Forelimb muscle (tissue), 1 donor: ENCODE measurements at regions not wholly inside any gene's neighbourhood (a gene's known extent, or its start where the extent isn't known, plus 50 kb on each side); places are given as distances from the start of the nearest gene placed in this dataset.

Experiments used
- DNase-seq: peaks from one replicate; pipeline ENCODE4 v3.0.0-alpha.2; 2013; ENCODE audit warnings: low read depth

DNA sequence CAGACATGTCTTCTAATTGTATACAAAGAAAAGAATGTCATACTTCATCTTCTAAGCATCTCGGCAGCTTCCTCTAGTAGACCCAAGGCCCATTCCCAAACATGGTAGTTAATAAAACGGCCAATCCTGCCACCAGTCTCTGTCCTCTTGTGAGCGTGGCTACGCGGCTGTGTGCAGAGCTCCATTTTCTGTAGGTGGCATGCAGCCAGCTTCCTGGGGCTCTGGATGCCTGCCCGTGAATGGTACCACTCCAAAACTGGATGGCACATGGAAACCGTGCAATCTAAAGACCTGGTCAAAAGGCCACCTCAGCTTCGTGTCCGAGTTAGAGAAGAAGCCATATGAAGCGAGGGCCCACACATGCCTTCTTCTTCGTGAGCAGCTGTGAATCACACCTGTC is 110.7 kb downstream of the SIPA1L2 start:
- DNase-seq, result no peak

GRCh38 chr1:232518349-232518748 is 111.6 kb downstream of the SIPA1L2 start:
- DNase-seq, result no peak

DNA sequence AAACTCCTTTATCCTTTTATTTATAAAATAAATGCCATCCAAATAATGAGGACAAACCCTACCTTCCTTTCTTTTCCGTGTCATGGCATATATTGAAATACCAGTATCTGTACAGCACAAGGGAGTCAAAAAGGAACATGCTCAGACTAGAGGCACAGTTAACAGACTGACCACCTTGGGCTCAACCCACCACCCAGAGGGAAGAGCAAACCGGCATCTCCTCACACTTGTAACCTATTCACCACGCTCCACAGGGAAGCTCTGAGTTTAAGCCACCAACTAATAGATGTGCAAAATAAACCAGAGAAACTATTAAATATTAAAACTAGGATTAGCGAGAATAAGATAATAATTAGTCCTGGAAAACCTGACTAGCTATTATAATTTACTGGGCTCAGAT is 112.7 kb downstream of the SIPA1L2 start:
- no peak for DNase-seq

DNA sequence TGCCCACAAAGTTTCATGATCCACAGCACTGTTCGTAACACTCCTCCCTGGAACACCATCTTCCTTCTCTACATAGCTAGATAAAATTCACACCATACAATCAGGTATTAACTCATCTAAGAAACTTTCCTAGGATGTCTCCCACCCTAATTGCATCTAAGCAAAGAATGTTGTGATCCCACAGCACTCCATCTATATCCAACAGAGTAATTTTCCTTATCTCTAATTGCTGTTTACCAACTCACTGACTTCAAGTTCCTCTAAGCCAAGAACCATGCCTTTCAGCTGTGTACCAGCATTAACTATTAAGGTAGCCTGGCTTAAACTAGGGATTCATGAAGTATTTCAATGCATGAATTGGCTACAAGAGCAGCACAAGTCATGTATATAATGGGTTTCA is 114.2 kb downstream of the SIPA1L2 start:
- DNase-seq, result no peak

DNA sequence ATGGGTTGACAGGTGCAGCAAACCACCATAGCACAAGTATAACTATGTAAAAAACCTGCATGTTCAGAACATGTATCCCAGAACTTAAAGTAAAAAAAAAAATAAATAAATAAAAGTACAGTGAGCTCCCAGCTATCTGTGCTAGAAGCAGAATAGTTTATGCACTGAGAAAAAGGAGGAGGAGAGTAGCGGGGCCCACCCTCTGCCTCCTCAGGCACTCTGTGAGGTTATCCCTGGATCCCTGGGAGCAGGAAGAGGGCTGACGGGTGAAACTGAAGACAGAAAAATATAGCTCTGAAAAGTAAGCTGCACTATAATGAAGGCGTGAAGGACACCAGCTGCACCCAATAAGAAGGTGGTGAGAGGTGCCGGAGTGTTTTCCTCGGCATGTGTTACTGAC is 117.2 kb downstream of the SIPA1L2 start:
- DNase-seq, result no peak

DNA sequence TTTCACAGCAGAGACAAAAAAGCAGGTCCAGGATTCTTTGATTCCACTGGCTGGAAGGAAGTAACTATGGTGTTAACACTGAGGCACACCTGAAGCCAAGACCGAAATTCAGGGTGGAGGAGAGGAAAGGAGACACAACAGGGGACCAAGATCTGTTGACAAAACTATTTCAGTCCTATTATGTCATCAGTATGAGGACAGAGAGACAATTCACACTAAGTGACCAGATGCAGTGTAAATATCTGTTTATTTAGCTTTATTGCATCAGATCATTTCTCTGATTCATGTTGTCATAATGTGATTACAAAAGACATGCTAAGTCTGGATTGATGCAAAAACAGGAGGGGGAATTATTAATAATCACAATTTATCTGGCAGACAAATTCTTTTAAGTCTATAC is 118.8 kb downstream of the SIPA1L2 start:
- no peak for DNase-seq

- DNase-seq, result no peak
These were observed 119.4 kb downstream of the SIPA1L2 start for GRCh38 chr1:232510367-232511110.

GRCh38 chr1:232509570-232509969 is 120.4 kb downstream of the SIPA1L2 start:
- DNase-seq, result no peak

GRCh38 chr1:232508130-232508701 is 121.7 kb downstream of the SIPA1L2 start:
- DNase-seq, result no peak

DNA sequence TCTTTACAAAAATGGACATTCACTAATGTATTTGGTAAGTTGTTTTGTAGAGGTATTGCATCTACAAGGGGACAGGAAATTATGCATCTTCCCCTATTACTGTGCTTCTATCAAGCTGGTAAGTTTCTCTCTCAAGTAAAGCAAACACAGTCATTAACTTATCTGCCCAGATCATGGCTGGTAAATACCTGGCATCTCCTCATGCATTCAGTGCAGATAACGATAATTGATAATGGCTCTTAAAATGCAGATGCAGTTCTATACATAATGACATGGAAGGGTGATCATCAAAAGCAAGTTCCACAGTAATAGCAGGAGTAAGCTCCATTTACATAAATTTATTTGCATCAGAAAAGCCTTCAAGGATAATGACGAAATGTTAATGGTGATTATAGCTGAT is 122.4 kb downstream of the SIPA1L2 start:
- DNase-seq, result no peak

DNA sequence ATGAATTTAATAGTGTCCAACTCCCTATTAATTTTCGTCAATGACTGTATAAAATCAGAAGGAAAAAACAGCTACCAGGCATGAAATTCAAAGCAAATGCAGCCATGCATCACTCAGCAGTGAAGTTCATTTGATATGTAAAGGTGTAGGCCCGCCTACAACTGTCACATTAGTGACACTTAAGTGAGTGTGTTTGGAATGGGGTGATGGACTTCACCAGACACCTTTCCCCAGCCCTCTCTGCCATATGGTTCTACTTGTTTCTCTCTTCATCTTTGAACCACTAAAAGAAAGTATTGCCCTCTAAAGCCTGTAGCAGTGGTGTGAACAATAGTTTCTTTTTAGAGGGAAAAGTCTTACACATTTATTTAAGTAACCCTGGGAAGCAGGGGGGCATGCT is 124.0 kb downstream of the SIPA1L2 start:
- no peak for DNase-seq

- DNase-seq, result no peak
These were observed 125.3 kb downstream of the SIPA1L2 start for GRCh38 chr1:232504651-232505050.

- no peak for DNase-seq
These were observed 126.4 kb downstream of the SIPA1L2 start for GRCh38 chr1:232503497-232503896.

GRCh38 chr1:232501854-232502253 is 128.1 kb downstream of the SIPA1L2 start:
- DNase-seq, result no peak

- DNase-seq, result no peak
These were observed 130.7 kb downstream of the SIPA1L2 start for GRCh38 chr1:232499188-232499587.

- DNase-seq, result no peak
These were observed 136.1 kb downstream of the SIPA1L2 start for GRCh38 chr1:232493869-232494268.

GRCh38 chr1:232489256-232489655 is 140.7 kb downstream of the SIPA1L2 start:
- DNase-seq, result no peak

GRCh38 chr1:232487236-232487635 is 142.7 kb downstream of the SIPA1L2 start:
- DNase-seq, result no peak

DNA sequence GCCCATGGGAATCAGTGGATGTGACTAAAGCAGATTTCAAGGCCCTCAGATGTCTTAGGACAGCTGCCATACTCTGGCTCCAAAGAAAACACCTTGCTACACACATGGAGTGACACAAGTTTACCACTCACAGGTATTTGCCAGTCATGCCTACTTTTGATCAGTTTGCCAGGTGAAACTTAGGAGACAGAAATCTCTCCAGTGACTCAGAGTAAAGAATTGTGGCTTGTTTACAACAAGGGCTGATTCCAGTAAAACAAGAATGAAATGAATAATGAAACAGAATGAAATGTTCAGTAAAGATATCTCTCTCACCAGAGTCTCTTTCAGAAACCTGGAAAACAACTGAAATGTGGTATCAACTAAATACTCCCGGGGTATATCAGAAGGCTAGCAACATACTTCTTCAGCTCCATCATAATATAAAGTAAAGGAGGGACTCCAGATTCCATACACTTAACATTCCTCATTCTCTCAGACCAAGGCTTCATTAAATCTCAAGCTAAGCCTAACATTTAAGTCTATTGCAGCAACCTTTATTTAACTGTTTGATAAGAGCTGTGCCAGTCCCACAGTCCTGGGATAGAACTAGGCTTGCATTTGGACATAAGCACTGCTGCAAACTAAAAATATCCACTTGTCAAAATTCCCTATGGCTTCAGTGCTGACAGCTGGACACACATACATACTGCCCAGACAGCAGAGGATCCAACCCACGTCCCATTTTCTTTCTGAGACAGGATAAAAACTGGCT is 143.3 kb downstream of the SIPA1L2 start:
- DNase-seq, result no peak

- DNase-seq, result no peak
These were observed 143.9 kb downstream of the SIPA1L2 start for GRCh38 chr1:232486006-232486405.

- DNase-seq, result no peak
These were observed 145.1 kb downstream of the SIPA1L2 start for GRCh38 chr1:232484856-232485255.

DNA sequence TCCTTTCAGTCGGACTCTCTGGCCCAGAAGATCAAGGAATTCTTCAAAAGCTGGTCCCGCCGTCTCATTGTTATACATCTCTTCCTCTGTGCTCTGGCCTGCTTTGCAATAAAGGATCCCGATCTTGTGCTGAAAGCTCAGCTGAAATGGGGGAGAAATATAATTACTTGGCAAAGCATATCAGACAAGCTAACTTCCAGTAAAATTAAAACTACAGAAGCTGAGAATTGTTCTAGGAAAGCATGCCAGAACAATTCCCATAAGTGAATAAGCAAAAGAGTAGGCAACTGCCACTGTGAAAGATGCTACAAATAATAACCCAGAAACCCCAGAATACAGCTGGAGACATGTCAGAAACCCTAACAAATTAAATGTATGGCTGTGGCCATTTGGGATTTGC is 146.1 kb downstream of the SIPA1L2 start:
- no peak for DNase-seq

DNA sequence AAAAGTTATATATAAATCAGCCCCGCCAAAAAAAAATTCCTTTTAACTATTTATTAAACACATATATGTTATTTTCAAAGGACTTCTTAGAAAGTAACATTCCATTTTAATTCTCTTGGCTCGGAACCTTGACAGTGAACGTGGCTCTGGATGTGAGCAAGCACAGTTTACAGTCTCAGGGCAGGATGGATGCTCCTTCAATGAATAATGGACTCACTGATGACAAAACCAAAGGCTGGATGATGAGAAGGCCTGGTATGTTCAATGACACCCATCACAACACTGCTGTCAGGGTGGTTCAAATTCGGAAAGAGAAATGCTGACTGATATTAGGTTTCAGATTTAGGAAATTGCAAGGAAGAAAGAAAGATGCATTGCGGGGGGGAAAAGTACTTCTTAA is 148.8 kb downstream of the SIPA1L2 start:
- DNase-seq, result no peak
